GM12878 (cell line): ENCODE measurements at regions not wholly inside any gene's neighbourhood (a gene's known extent, or its start where the extent isn't known, plus 50 kb on each side); places are given as distances from the start of the nearest gene placed in this dataset.

Experiments used
- ATAC-seq: fragments of 200-7000 bp; cut with Tn5 transposase; 3 replicates; pipeline ENCODE4 v1.9.1; 2020; ENCODE audit warnings: mild to moderate bottlenecking, moderate library complexity
- BruUV-seq: library from RNA; stranded (reverse); fragments of 400-500 nt; replicated peaks from 2 replicates; lab custom pipeline; 2021; lab: Mats Ljungman, UMichigan
- CTCF ChIA-PET: fragments of 300-600 bp; sonication (Branson Sonifier 250); formaldehyde crosslinking; extraction: SDS; loops from one replicate; lab custom pipeline; 2021; ENCODE audit warnings: inconsistent platforms; lab: Yijun Ruan, JAX
- POLR2A ChIA-PET: fragments of 350-600 bp; formaldehyde crosslinking; extraction: SDS; loops from one replicate; lab custom pipeline; 2021; ENCODE audit warnings: inconsistent platforms; lab: Charles Lee
- RAD21 ChIA-PET: fragments of 300-600 bp; sonication (Branson Sonifier 250); formaldehyde crosslinking; loops from one replicate; lab custom pipeline; 2023; ENCODE audit warnings: antibody characterized with exemption; ENCODE audit not compliant: unreplicated experiment; lab: Charles Lee
- SMC1A ChIA-PET: fragments of 300-600 bp; sonication (Branson Sonifier 250); formaldehyde crosslinking; loops from one replicate; lab custom pipeline; 2023; ENCODE audit not compliant: unreplicated experiment, uncharacterized antibody; lab: Charles Lee
- DNase-seq: peaks from one replicate; pipeline ENCODE4 v3.0.0-alpha.2; 2011; ENCODE audit warnings: low read depth, low spot score
- FAIRE-seq: peaks from 3 replicates; lab custom pipeline; 2011; peaks lifted over from hg19 to GRCh38; lab: Jason Lieb, UNC
- H2AFZ ChIP-seq: 2 replicates; pipeline ENCODE4 v1.6.0; 2011; ENCODE audit warnings: low read depth, low read length, control low read depth; ENCODE audit not compliant: control insufficient read depth
- H3K27ac ChIP-seq: 2 replicates; pipeline ENCODE4 v1.5.1; 2011; ENCODE audit warnings: control low read depth; ENCODE audit not compliant: control insufficient read depth, insufficient read depth
- H3K27me3 ChIP-seq, 2 experiments: replicated peaks in 1 of 2; 2 replicates each; pipeline versions ENCODE4 v1.6.0 to v1.6.1; 2011; ENCODE audit warnings: low read length in 1 of 2; ENCODE audit not compliant: control insufficient read depth in 2 of 2, insufficient read depth in 2 of 2
- H3K36me3 ChIP-seq, 2 experiments: 2 replicates each; pipeline ENCODE4 v1.5.1; 2011; ENCODE audit warnings: low read length in 1 of 2; ENCODE audit not compliant: control insufficient read depth in 2 of 2, insufficient read depth in 2 of 2
- H3K4me1 ChIP-seq: 2 replicates; pipeline ENCODE4 v1.6.1; 2011; ENCODE audit warnings: mild to moderate bottlenecking, low read length, moderate library complexity, mixed read lengths; ENCODE audit not compliant: control insufficient read depth, insufficient read depth
- H3K4me2 ChIP-seq: 2 replicates; pipeline ENCODE4 v1.6.0; 2011; ENCODE audit warnings: control low read depth; ENCODE audit not compliant: control insufficient read depth, insufficient read depth
- H3K4me3 ChIP-seq: fragments of 200-600 bp; sonication (generic); 2 replicates; pipeline ENCODE4 v1.5.1; 2016
- H3K79me2 ChIP-seq: 2 replicates; pipeline ENCODE4 v1.6.0; 2011; ENCODE audit warnings: low read length; ENCODE audit not compliant: control insufficient read depth, insufficient read depth
- H3K9ac ChIP-seq: 2 replicates; pipeline ENCODE4 v1.8.0; 2011; ENCODE audit warnings: low read length, control low read depth, mixed read lengths; ENCODE audit not compliant: control insufficient read depth, insufficient read depth
- H3K9me3 ChIP-seq: replicated peaks from 3 replicates; pipeline ENCODE4 v1.5.1; 2011; ENCODE audit warnings: mild to moderate bottlenecking, low read length; ENCODE audit not compliant: control insufficient read depth, insufficient read depth
- H4K20me1 ChIP-seq: 2 replicates; pipeline ENCODE4 v1.6.0; 2011; ENCODE audit not compliant: control insufficient read depth, insufficient read depth
- BCL11A ChIP-seq: IDR thresholded peaks from 2 replicates; pipeline ENCODE4 v1.6.1; 2011; ENCODE audit warnings: low read depth, low read length
- BRCA1 ChIP-seq: IDR thresholded peaks from 2 replicates; pipeline ENCODE4 v1.6.1; 2011; ENCODE audit warnings: low read depth, low read length, improper control_type of control experiment
- CBX3 ChIP-seq: fragments of 200-600 bp; sonication (generic); IDR thresholded peaks from 2 replicates; pipeline ENCODE4 v1.6.1; 2016; ENCODE audit warnings: low read depth, borderline replicate concordance
- EP300 ChIP-seq, 2 experiments: fragments of 150-350 bp in 1 of 2; IDR thresholded peaks; 2 replicates each; pipeline ENCODE4 v1.6.1; 2011 to 2012; ENCODE audit warnings: low read depth in 2 of 2, low read length in 2 of 2, borderline replicate concordance in 1 of 2, improper control_type of control experiment in 1 of 2, inconsistent platforms in 1 of 2; ENCODE audit not compliant: control insufficient read depth in 1 of 2
- FOS ChIP-seq: IDR thresholded peaks from 3 replicates; pipeline ENCODE4 v1.6.1; 2011; ENCODE audit warnings: borderline replicate concordance; ENCODE audit not compliant: insufficient read length; ENCODE audit errors: extremely low read depth
- HCFC1 ChIP-seq: fragments of 150-350 bp; IDR thresholded peaks from 2 replicates; pipeline ENCODE4 v1.6.1; 2014; ENCODE audit warnings: low read length
- JUND ChIP-seq: IDR thresholded peaks from 2 replicates; pipeline ENCODE4 v1.6.1; 2012; ENCODE audit warnings: low read depth, mild to moderate bottlenecking, low read length, improper control_type of control experiment, moderate library complexity
- NFYB ChIP-seq: IDR thresholded peaks from 2 replicates; pipeline ENCODE4 v1.6.1; 2011; ENCODE audit warnings: low read depth, mild to moderate bottlenecking, low read length, improper control_type of control experiment, moderate library complexity; ENCODE audit not compliant: insufficient read depth
- NR2C2 ChIP-seq: IDR thresholded peaks from 2 replicates; pipeline ENCODE4 v1.6.1; 2011; ENCODE audit warnings: borderline replicate concordance, low read depth; ENCODE audit not compliant: control insufficient read depth, insufficient read length
- NR2F1 ChIP-seq: fragments of 450-650 bp; conservative IDR thresholded peaks from 2 replicates; pipeline ENCODE4 v1.6.1; 2017; ENCODE audit warnings: mild to moderate bottlenecking
- RFX5 ChIP-seq: IDR thresholded peaks from 2 replicates; pipeline ENCODE4 v1.6.1; 2011; ENCODE audit warnings: low read depth, low read length, improper control_type of control experiment
- SREBF1 ChIP-seq: IDR thresholded peaks from 2 replicates; pipeline ENCODE4 v1.6.1; 2012; ENCODE audit warnings: mild to moderate bottlenecking, low read length
- SRF ChIP-seq, 2 experiments: IDR thresholded peaks; 2 replicates each; pipeline ENCODE4 v1.6.1; 2011; ENCODE audit warnings: low read depth in 2 of 2, low read length in 2 of 2, mild to moderate bottlenecking in 1 of 2, moderate library complexity in 1 of 2
- TBL1XR1 ChIP-seq: IDR thresholded peaks from 2 replicates; pipeline ENCODE4 v1.6.1; 2012; ENCODE audit warnings: low read depth, low read length, improper control_type of control experiment
- TCF12 ChIP-seq: IDR thresholded peaks from 2 replicates; pipeline ENCODE4 v1.6.1; 2011; ENCODE audit warnings: low read depth, mild to moderate bottlenecking, low read length
- YY1 ChIP-seq: IDR thresholded peaks from 2 replicates; pipeline ENCODE4 v1.6.1; 2011; ENCODE audit warnings: low read depth, mild to moderate bottlenecking, low read length
- ZNF207 ChIP-seq: fragments of 450-650 bp; IDR thresholded peaks from 2 replicates; pipeline ENCODE4 v1.6.1; 2014; ENCODE audit warnings: antibody characterized with exemption, mild to moderate bottlenecking, borderline replicate concordance
- ZNF622 ChIP-seq: fragments of 450-650 bp; IDR thresholded peaks from 2 replicates; pipeline ENCODE4 v1.6.1; 2017; ENCODE audit warnings: mild to moderate bottlenecking, inconsistent platforms
- ZZZ3 ChIP-seq: IDR thresholded peaks from 2 replicates; pipeline ENCODE4 v1.6.1; 2011; ENCODE audit warnings: low read depth; ENCODE audit not compliant: control insufficient read depth, insufficient read length
- WGBS: methylation state at CpG from one replicate; pipeline ENCODE4 v1.1.6; 2016; ENCODE audit warnings: low lambda C conversion rate; ENCODE audit not compliant: insufficient replicate concordance, insufficient coverage; ENCODE audit errors: missing lambda C conversion rate; 5-methylcytosine and 5-hydroxymethylcytosine counted together
- in situ Hi-C: fragments of 300-500 bp; cut with MboI; formaldehyde crosslinking; loops from 9 replicates; pipeline ENCODE4 v1.14.3; 2018; ENCODE audit warnings: mixed read lengths
- intact Hi-C: fragments of 100-400 bp; cut with micrococcal nuclease; formaldehyde crosslinking; loops from one replicate; pipeline ENCODE4 v1.14.2; 2022; ENCODE audit not compliant: unreplicated experiment
- TF ChIP-seq, protein P1 (sequence below): fragments of 450-650 bp; IDR thresholded peaks from 2 replicates; pipeline ENCODE4 v1.6.1; 2016; ENCODE audit warnings: mild to moderate bottlenecking, moderate library complexity, borderline replicate concordance

- TF ChIP-seq, protein P1, sequence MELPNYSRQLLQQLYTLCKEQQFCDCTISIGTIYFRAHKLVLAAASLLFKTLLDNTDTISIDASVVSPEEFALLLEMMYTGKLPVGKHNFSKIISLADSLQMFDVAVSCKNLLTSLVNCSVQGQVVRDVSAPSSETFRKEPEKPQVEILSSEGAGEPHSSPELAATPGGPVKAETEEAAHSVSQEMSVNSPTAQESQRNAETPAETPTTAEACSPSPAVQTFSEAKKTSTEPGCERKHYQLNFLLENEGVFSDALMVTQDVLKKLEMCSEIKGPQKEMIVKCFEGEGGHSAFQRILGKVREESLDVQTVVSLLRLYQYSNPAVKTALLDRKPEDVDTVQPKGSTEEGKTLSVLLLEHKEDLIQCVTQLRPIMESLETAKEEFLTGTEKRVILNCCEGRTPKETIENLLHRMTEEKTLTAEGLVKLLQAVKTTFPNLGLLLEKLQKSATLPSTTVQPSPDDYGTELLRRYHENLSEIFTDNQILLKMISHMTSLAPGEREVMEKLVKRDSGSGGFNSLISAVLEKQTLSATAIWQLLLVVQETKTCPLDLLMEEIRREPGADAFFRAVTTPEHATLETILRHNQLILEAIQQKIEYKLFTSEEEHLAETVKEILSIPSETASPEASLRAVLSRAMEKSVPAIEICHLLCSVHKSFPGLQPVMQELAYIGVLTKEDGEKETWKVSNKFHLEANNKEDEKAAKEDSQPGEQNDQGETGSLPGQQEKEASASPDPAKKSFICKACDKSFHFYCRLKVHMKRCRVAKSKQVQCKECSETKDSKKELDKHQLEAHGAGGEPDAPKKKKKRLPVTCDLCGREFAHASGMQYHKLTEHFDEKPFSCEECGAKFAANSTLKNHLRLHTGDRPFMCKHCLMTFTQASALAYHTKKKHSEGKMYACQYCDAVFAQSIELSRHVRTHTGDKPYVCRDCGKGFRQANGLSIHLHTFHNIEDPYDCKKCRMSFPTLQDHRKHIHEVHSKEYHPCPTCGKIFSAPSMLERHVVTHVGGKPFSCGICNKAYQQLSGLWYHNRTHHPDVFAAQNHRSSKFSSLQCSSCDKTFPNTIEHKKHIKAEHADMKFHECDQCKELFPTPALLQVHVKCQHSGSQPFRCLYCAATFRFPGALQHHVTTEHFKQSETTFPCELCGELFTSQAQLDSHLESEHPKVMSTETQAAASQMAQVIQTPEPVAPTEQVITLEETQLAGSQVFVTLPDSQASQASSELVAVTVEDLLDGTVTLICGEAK: no peak
- TF ChIP-seq CBX3 (no peak), TCF12 (no peak), JUND (no peak), ZZZ3 (no peak), HCFC1 (no peak), YY1 (no peak), TBL1XR1 (no peak), BCL11A (no peak), EP300 (IDR thresholded peaks at IDR 0.05; ENCODE audit: borderline replicate concordance in 1 of 2, control insufficient read depth in 1 of 2, low read depth in 2 of 2, low read length in 2 of 2) (no peak), BRCA1 (no peak), FOS (no peak), NFYB (no peak), NR2C2 (no peak), ZNF207 (no peak), ZNF622 (no peak), NR2F1 (no peak), SRF (IDR thresholded peaks at IDR 0.05; ENCODE audit: low read depth in 2 of 2, low read length in 2 of 2) (no peak), RFX5 (no peak), SREBF1 (no peak)
- no peak overlapping the region for H3K9ac ChIP-seq
- H3K27me3 ChIP-seq: no peaks in the 10 kb centered on the region
- H3K4me2 ChIP-seq: no peak overlapping the region
- ChIA-PET SMC1A (interaction anchor here (0.6 to 1.6 kb wide), 3 partner anchors 32 to 109 kb away, joined by 3 read pairs; no protein-coding TSS in a partner anchor), CTCF (no interaction called here), POLR2A (no interaction called here), RAD21 (interaction anchor here (1.2 kb wide), 1 partner anchor 32 kb away, joined by 3 read pairs; no protein-coding TSS in a partner anchor)
- H4K20me1 ChIP-seq: no peaks in the 10 kb centered on the region
- no peaks in the 10 kb centered on the region for H3K4me1 ChIP-seq
- no TSS peak for BruUV-seq
- WGBS: 0% methylated on average over 1 of the region's 1 CpG
- H3K9me3 ChIP-seq: no peaks in the 10 kb centered on the region
- FAIRE-seq (no peak), DNase-seq (no peak), ATAC-seq (no peak)
- no peak overlapping the region for H3K4me3 ChIP-seq
- H2AFZ ChIP-seq: no peak overlapping the region
- no peaks in the 10 kb centered on the region for H3K79me2 ChIP-seq
- H3K27ac ChIP-seq: no peak overlapping the region
- in situ Hi-C loops (no loop called here), intact Hi-C loops (no loop called here)
- no peaks in the 10 kb centered on the region for H3K36me3 ChIP-seq
Measured at GRCh38 chr7:125444864-125445263, 515.2 kb upstream of the POT1 start.
